Hepatocyte (in vitro differentiated cells): ENCODE measurements at regions not wholly inside any gene's neighbourhood (a gene's known extent, or its start where the extent isn't known, plus 50 kb on each side); places are given as distances from the start of the nearest gene placed in this dataset.

Experiments
- DNase-seq: peaks from one replicate; pipeline ENCODE4 v3.0.0-alpha.2; 2016; ENCODE audit warnings: low spot score
- H2AFZ ChIP-seq: fragments of 200-600 bp; sonication (generic); 2 replicates; pipeline ENCODE4 v1.6.0; 2016; ENCODE audit warnings: antibody characterized with exemption, mild to moderate bottlenecking
- H3K27ac ChIP-seq: fragments of 200-600 bp; sonication (generic); 2 replicates; pipeline ENCODE4 v1.5.1; 2016; ENCODE audit warnings: mild to moderate bottlenecking
- H3K27me3 ChIP-seq: fragments of 200-600 bp; sonication (generic); 2 replicates; pipeline ENCODE4 v1.6.1; 2016
- H3K36me3 ChIP-seq: fragments of 200-600 bp; sonication (generic); replicated peaks from 2 replicates; pipeline ENCODE4 v1.5.1; 2016; ENCODE audit warnings: low read depth; ENCODE audit not compliant: insufficient read depth
- H3K4me1 ChIP-seq: fragments of 200-600 bp; sonication (generic); 2 replicates; pipeline ENCODE4 v1.5.1; 2016; ENCODE audit warnings: mild to moderate bottlenecking, moderate library complexity; ENCODE audit not compliant: insufficient read depth
- H3K4me2 ChIP-seq: fragments of 200-600 bp; sonication (generic); 2 replicates; pipeline ENCODE4 v1.6.0; 2016
- H3K4me3 ChIP-seq: fragments of 200-600 bp; sonication (generic); 2 replicates; pipeline ENCODE4 v1.5.1; 2016; ENCODE audit warnings: mild to moderate bottlenecking
- H3K79me2 ChIP-seq: fragments of 200-600 bp; sonication (generic); 2 replicates; pipeline ENCODE4 v1.6.0; 2017; ENCODE audit warnings: mild to moderate bottlenecking
- H3K9me2 ChIP-seq: fragments of 200-600 bp; sonication (generic); replicated peaks from 2 replicates; pipeline ENCODE4 v1.6.0; 2017; ENCODE audit warnings: mild to moderate bottlenecking; ENCODE audit not compliant: insufficient read depth
- H3K9me3 ChIP-seq: fragments of 200-600 bp; sonication (generic); 2 replicates; pipeline ENCODE4 v1.5.1; 2016; ENCODE audit warnings: low read depth, mild to moderate bottlenecking
- H4K20me1 ChIP-seq: fragments of 200-600 bp; sonication (generic); 2 replicates; pipeline ENCODE4 v1.6.0; 2016; ENCODE audit warnings: mild to moderate bottlenecking; ENCODE audit not compliant: insufficient read depth, poor library complexity, severe bottlenecking
- EZH2 ChIP-seq: fragments of 200-600 bp; sonication (generic); IDR thresholded peaks from 2 replicates; pipeline ENCODE4 v1.6.1; 2016; ENCODE audit warnings: antibody characterized with exemption, mild to moderate bottlenecking, borderline replicate concordance
- EZH2phosphoT487 ChIP-seq: fragments of 200-600 bp; sonication (generic); IDR thresholded peaks from one replicate; pipeline ENCODE4 v1.6.1; 2018; ENCODE audit warnings: antibody characterized with exemption, mild to moderate bottlenecking, low read depth, moderate library complexity; ENCODE audit not compliant: unreplicated experiment, severe bottlenecking
- WGBS: methylation state at CpG from one replicate; pipeline ENCODE4 v1.1.6; 2016; ENCODE audit warnings: low lambda C conversion rate; ENCODE audit errors: missing lambda C conversion rate; 5-methylcytosine and 5-hydroxymethylcytosine counted together
- TF ChIP-seq, protein P1 (sequence below): fragments of 200-600 bp; sonication (generic); IDR thresholded peaks from 2 replicates; pipeline ENCODE4 v1.5.1; 2016; ENCODE audit warnings: antibody characterized with exemption, mild to moderate bottlenecking; ENCODE audit not compliant: poor library complexity

DNA sequence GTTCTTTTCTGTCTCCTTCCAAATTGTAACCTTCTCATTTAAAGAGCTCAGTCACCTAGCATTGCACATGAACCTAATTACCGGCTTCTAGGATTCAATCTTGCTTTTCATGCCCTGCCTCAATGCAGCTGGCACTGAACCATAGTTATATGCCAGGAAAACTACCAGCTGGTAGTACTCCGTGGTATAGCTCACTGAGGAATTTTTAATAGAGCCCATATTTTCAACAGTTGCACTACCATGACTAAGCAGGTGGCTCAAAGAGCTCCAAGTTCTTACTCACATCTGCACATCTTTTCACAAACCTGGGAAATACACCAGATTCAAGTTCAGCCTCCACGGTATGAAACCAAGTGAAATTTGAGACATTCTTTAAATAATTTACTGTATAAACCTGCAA, 363.5 kb downstream of the GRB14 start:
- Histone ChIP-seq H3K4me2 (no peak overlapping the region), H3K27ac (no peak overlapping the region), H3K4me1 (no peaks in the 10 kb centered on the region), H3K9me3 (no peaks in the 10 kb centered on the region), H3K79me2 (no peaks in the 10 kb centered on the region), H3K9me2 (no peaks in the 10 kb centered on the region), H3K27me3 (no peaks in the 10 kb centered on the region), H3K36me3 (no peaks in the 10 kb centered on the region), H2AFZ (no peak overlapping the region), H4K20me1 (no peaks in the 10 kb centered on the region), H3K4me3 (no peak overlapping the region)
- TF ChIP-seq, protein P1, sequence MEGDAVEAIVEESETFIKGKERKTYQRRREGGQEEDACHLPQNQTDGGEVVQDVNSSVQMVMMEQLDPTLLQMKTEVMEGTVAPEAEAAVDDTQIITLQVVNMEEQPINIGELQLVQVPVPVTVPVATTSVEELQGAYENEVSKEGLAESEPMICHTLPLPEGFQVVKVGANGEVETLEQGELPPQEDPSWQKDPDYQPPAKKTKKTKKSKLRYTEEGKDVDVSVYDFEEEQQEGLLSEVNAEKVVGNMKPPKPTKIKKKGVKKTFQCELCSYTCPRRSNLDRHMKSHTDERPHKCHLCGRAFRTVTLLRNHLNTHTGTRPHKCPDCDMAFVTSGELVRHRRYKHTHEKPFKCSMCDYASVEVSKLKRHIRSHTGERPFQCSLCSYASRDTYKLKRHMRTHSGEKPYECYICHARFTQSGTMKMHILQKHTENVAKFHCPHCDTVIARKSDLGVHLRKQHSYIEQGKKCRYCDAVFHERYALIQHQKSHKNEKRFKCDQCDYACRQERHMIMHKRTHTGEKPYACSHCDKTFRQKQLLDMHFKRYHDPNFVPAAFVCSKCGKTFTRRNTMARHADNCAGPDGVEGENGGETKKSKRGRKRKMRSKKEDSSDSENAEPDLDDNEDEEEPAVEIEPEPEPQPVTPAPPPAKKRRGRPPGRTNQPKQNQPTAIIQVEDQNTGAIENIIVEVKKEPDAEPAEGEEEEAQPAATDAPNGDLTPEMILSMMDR, result no peak
- TF ChIP-seq EZH2phosphoT487 (no peak), EZH2 (no peak)
- DNase-seq, result no peak
- WGBS, result 79% methylated on average over 3 of the region's 3 CpGs

DNA sequence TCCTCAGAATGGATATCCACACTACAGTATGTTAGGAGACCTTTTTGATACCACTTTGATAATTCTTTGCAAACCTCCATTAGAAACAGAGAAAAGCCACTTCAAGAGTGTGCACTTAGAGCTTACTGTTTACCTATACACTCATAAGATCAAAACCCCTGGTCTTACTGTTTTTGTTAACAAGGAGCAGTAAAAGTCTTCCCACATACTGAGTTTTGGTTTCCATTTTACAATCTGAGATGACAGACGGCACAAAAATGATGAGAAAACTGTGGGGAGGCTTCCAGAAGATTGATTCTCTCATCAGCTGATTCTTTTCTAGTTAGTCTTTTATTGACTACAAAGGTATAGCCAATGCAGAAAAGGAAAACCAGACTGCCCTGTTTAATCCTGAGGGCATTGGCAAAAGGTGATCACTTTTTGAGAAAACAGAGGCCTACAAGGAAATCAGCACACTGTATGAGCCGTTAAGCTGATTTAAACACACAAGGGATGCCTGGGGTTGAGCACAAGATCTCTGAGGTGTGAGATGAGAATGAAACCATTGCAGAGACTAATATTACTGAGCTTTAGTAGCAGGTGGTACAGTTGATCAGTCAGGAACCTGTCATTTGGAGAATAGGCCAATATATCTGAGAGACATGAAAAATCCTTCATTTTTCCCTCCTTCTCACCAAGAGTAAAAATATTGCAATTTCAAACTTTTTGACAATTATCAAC, 368.6 kb downstream of the GRB14 start:
- Histone ChIP-seq H3K79me2 (no peaks in the 10 kb centered on the region), H3K4me1 (no peaks in the 10 kb centered on the region), H3K9me3 (no peaks in the 10 kb centered on the region), H4K20me1 (no peaks in the 10 kb centered on the region), H3K9me2 (no peaks in the 10 kb centered on the region), H3K27me3 (no peaks in the 10 kb centered on the region), H3K4me2 (no peak overlapping the region), H3K27ac (no peak overlapping the region), H3K36me3 (no peaks in the 10 kb centered on the region), H2AFZ (no peak overlapping the region), H3K4me3 (no peak overlapping the region)
- DNase-seq, result no peak
- TF ChIP-seq, protein P1, result no peak
- TF ChIP-seq EZH2 (no peak), EZH2phosphoT487 (no peak)
- 59% methylated on average over 2 of the region's 2 CpGs for WGBS

DNA sequence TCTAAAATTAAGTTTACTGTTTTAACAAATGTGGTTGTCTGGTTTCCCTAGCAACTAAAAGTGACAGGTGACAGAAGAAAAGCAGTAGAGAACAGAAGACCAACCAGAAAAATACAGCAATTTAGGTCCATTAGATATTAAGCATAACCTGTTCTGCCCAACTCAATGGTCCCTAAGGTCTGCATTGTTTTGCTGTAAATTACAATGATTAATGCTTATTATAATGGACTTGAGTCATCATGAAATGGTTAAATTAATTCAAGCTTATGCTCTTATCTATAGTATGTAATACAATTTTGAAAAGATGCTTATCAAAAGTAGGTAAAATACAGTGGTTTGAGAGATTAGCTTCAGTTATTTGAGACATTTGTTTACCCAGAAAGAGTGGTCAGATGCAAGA, 378.0 kb downstream of the GRB14 start:
- TF ChIP-seq, protein P1, result no peak
- TF ChIP-seq EZH2phosphoT487 (no peak), EZH2 (no peak)
- Histone ChIP-seq H3K27me3 (no peaks in the 10 kb centered on the region), H3K36me3 (no peaks in the 10 kb centered on the region), H3K4me2 (no peak overlapping the region), H3K9me3 (no peaks in the 10 kb centered on the region), H3K9me2 (no peaks in the 10 kb centered on the region), H3K4me3 (no peak overlapping the region), H4K20me1 (no peaks in the 10 kb centered on the region), H2AFZ (no peak overlapping the region), H3K27ac (no peak overlapping the region), H3K79me2 (no peaks in the 10 kb centered on the region), H3K4me1 (no peaks in the 10 kb centered on the region)
- DNase-seq, result no peak

DNA sequence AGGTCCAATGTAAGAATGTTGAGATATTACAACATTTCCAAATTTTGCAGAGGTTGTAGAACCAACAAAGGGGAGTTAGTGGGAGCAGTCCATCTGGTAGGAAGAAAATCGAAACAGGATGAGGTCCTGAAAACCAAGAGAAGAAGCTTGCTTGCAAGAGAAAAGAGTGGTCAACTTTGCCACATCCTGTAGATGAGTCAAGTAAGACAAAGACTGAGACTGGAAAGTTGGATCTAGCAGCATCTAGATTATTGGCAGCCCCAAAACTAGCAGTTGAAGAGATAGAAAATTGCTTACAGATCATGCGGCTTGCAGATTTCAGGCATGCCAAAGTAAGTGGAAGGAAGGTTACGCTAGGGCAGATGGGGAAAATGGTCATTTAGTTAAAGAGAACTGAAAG, 378.9 kb downstream of the GRB14 start:
- no peak overlapping the region for H3K4me3 ChIP-seq
- H3K9me2 ChIP-seq, result no peaks in the 10 kb centered on the region
- H3K27me3 ChIP-seq, result no peaks in the 10 kb centered on the region
- H4K20me1 ChIP-seq, result no peaks in the 10 kb centered on the region
- H3K79me2 ChIP-seq, result no peaks in the 10 kb centered on the region
- no peaks in the 10 kb centered on the region for H3K9me3 ChIP-seq
- no peak for DNase-seq
- TF ChIP-seq EZH2 (no peak), EZH2phosphoT487 (no peak)
- TF ChIP-seq, protein P1, result no peak
- no peak overlapping the region for H3K27ac ChIP-seq
- WGBS, result 90% methylated on average over 3 of the region's 3 CpGs
- H3K4me1 ChIP-seq, result no peaks in the 10 kb centered on the region
- no peak overlapping the region for H3K4me2 ChIP-seq
- H3K36me3 ChIP-seq, result no peaks in the 10 kb centered on the region
- H2AFZ ChIP-seq, result no peak overlapping the region
